ENCODE measurements at regions not wholly inside any gene's neighbourhood (a gene's known extent, or its start where the extent isn't known, plus 50 kb on each side); places are given as distances from the start of the nearest gene placed in this dataset.

DNA sequence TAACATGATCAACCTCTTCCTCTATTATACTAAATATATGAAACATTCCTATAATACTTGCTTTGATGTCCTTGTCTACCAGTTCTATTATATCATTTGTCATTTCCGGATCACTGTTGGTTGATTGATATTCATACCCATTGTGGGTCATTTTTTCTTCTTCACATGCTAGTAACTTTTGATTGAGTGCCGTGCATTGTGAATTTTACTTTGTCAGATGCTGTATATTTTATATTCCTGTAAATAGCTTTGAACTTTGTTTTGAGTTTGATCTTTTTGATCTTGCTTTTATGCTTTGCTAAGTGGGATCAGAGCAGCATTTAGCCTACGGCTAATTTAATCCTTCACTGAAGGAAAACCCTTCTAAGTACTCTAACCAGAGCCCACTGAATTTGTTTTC is 168.9 kb upstream of the RAB6C start:
- no peaks in the 10 kb centered on the region for H3K27me3 ChIP-seq
- H3K4me3 ChIP-seq, result no peak overlapping the region
- H3K36me3 ChIP-seq (ENCODE audit: low read depth, missing control alignments), result no peaks in the 10 kb centered on the region
- WGBS, 2 donors, result 85 to 92% methylated on average over 3 of the region's 3 CpGs
- no peak for TF ChIP-seq POLR2A (IDR thresholded peaks at IDR 0.05)
- no peak for TF ChIP-seq CTCF (IDR thresholded peaks at IDR 0.05)
- no peak overlapping the region for H3K27ac ChIP-seq
- intact Hi-C loops (cut with DNase I; ENCODE audit: low total_unique reads), result no loop called here
- H3K4me1 ChIP-seq, result no peaks in the 10 kb centered on the region
- no peaks in the 10 kb centered on the region for H3K9me3 ChIP-seq
- no peak for DNase-seq

DNA sequence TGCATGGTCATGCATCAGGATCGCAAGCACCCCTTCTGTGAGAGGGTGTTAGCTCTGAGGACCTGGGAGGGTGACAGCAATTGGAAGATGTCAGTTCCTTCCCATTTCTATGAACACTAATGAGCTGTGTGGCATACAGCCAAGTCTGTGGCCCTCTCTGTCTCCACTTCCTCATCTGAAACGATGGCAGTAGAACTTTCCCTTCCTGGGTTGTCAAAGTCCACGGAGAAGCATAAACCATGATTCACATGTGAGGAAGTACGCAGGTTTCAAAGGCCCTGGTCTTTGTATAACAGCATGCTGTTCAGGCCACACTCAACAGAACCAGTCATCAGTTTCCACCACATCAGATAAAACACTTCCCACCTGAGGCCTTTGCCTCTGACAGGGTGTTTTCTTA is 167.4 kb upstream of the RAB6C start:
- Histone ChIP-seq H3K27ac (no peak overlapping the region), H3K4me3 (no peak overlapping the region), H3K36me3 (ENCODE audit: low read depth, missing control alignments) (no peaks in the 10 kb centered on the region), H3K27me3 (no peaks in the 10 kb centered on the region), H3K4me1 (no peaks in the 10 kb centered on the region), H3K9me3 (no peaks in the 10 kb centered on the region)
- DNase-seq, result peak; percentile 56
- WGBS, 2 donors, result 66 to 69% methylated on average over 4 of the region's 4 CpGs
- intact Hi-C loops (cut with DNase I; ENCODE audit: low total_unique reads), result no loop called here
- no peak for TF ChIP-seq CTCF (IDR thresholded peaks at IDR 0.05)
- no peak for TF ChIP-seq POLR2A (IDR thresholded peaks at IDR 0.05)

DNA sequence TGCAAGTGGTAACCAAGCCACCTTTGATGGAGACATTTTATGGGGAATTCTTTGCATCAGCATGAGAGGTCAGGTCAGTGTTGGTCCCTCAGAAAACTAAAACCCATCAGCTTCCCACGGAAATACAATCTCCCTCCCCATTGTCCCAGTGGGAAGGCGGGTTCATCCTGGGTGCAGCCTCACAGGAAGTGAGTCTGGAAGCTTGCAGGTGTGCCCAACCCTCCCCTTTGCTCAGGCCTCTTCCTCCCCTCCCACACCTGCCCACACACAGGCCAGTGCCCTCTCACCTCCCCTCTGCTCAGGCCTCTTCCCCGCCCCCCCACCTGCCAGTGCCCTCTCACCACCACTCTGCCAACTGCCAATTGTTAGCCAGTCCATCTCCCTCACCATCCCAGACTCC is 166.8 kb upstream of the RAB6C start:
- no peaks in the 10 kb centered on the region for H3K36me3 ChIP-seq (ENCODE audit: low read depth, missing control alignments)
- H3K4me1 ChIP-seq, result no peaks in the 10 kb centered on the region
- WGBS, 2 donors, result 79 to 100% methylated on average over 2 to 3 of the region's 3 CpGs
- no peak overlapping the region for H3K27ac ChIP-seq
- H3K9me3 ChIP-seq, result no peaks in the 10 kb centered on the region
- TF ChIP-seq CTCF (IDR thresholded peaks at IDR 0.05), result no peak
- intact Hi-C loops (cut with DNase I; ENCODE audit: low total_unique reads), result no loop called here
- H3K4me3 ChIP-seq, result no peak overlapping the region
- DNase-seq, result no peak
- no peaks in the 10 kb centered on the region for H3K27me3 ChIP-seq

- WGBS, 2 donors, result 74 to 95% methylated on average over 4 of the region's 4 CpGs
- no peak for DNase-seq
- intact Hi-C loops (cut with DNase I; ENCODE audit: low total_unique reads), result no loop called here
Measured at GRCh38 chr2:129813404-129813803, 166.1 kb upstream of the RAB6C start.

More at GRCh38 chr2:129813404-129813803, 166.1 kb upstream of the RAB6C start:
- H3K36me3 ChIP-seq (ENCODE audit: low read depth, missing control alignments), result no peaks in the 10 kb centered on the region
- no peaks in the 10 kb centered on the region for H3K27me3 ChIP-seq
- no peak overlapping the region for H3K27ac ChIP-seq
- no peaks in the 10 kb centered on the region for H3K9me3 ChIP-seq
- no peaks in the 10 kb centered on the region for H3K4me1 ChIP-seq
- no peak overlapping the region for H3K4me3 ChIP-seq
- TF ChIP-seq POLR2A (IDR thresholded peaks at IDR 0.05), result no peak
- no peak for TF ChIP-seq CTCF (IDR thresholded peaks at IDR 0.05)

Measured in testis (tissue), 2 donors.